SK-N-SH (cell line): ENCODE measurements at regions not wholly inside any gene's neighbourhood (a gene's known extent, or its start where the extent isn't known, plus 50 kb on each side); places are given as distances from the start of the nearest gene placed in this dataset.

ENCODE experiments used
- CTCF ChIA-PET: fragments of 300-600, 350-600 bp; formaldehyde crosslinking; extraction: SDS; loops from one replicate; lab custom pipeline; 2021; lab: Yijun Ruan, JAX
- POLR2A ChIA-PET: fragments of 350-600 bp; sonication (Branson Sonifier 250); formaldehyde crosslinking; extraction: SDS; loops from one replicate; lab custom pipeline; 2020; ENCODE audit warnings: antibody characterized with exemption, inconsistent platforms; lab: Yijun Ruan, JAX
- DNase-seq: peaks from one replicate; pipeline ENCODE4 v3.0.0; 2012
- H2AFZ ChIP-seq: fragments of 200-600 bp; sonication (generic); 2 replicates; pipeline ENCODE4 v1.8.1; 2016; ENCODE audit warnings: antibody characterized with exemption, mild to moderate bottlenecking, low read depth
- H3F3A ChIP-seq: fragments of 200-600 bp; sonication (generic); replicated peaks from 2 replicates; pipeline ENCODE3; 2016; ENCODE audit warnings: antibody characterized with exemption, mild to moderate bottlenecking; ENCODE audit not compliant: insufficient read depth
- H3K27ac ChIP-seq, 2 experiments: fragments of 200-500 bp in 1 of 2; fragments of 200-600 bp in 1 of 2; sonication (Bioruptor generic) in 1 of 2; sonication (generic), shearing (Covaris generic) in 1 of 2; 2 replicates each; pipeline versions ENCODE4 v1.5.1 to v1.6.1; 2014 to 2016; ENCODE audit warnings: low read depth in 2 of 2, inconsistent platforms in 1 of 2, low read length in 1 of 2, mild to moderate bottlenecking in 1 of 2, mixed read lengths in 1 of 2
- H3K27me3 ChIP-seq: fragments of 200-600 bp; sonication (generic), shearing (Covaris generic); 2 replicates; pipeline ENCODE4 v1.6.1; 2016; ENCODE audit warnings: mixed run types; ENCODE audit not compliant: insufficient read depth
- H3K36me3 ChIP-seq, 2 experiments: fragments of 200-500 bp in 1 of 2; fragments of 200-600 bp in 1 of 2; sonication (Bioruptor generic) in 1 of 2; sonication (generic) in 1 of 2; replicated peaks in 1 of 2; 2 replicates each; pipeline versions ENCODE3 to v1.5.1; 2014 to 2016; ENCODE audit warnings: low read length in 1 of 2, mild to moderate bottlenecking in 1 of 2; ENCODE audit not compliant: insufficient read depth in 2 of 2, control insufficient read depth in 1 of 2
- H3K4me1 ChIP-seq, 2 experiments: fragments of 200-500 bp in 1 of 2; fragments of 200-600 bp in 1 of 2; sonication (Bioruptor generic) in 1 of 2; sonication (generic), shearing (Covaris generic) in 1 of 2; 2 replicates each; pipeline versions ENCODE4 v1.5.1 to v1.6.1; 2014 to 2016; ENCODE audit warnings: low read depth in 1 of 2, low read length in 1 of 2, mixed run types in 1 of 2; ENCODE audit not compliant: insufficient read depth in 2 of 2, control insufficient read depth in 1 of 2
- H3K4me2 ChIP-seq: fragments of 200-600 bp; sonication (generic), shearing (Covaris generic); 2 replicates; pipeline ENCODE4 v1.6.1; 2017; ENCODE audit warnings: mixed run types
- H3K4me3 ChIP-seq, 2 experiments: fragments of 200-500 bp in 1 of 2; fragments of 200-600 bp in 1 of 2; sonication (Bioruptor generic) in 1 of 2; sonication (generic), shearing (Covaris generic) in 1 of 2; 2 replicates each; pipeline versions ENCODE4 v1.5.1 to v1.8.1; 2014 to 2016; ENCODE audit warnings: low read depth in 2 of 2, inconsistent platforms in 1 of 2, low read length in 1 of 2, mild to moderate bottlenecking in 1 of 2, mixed read lengths in 1 of 2, moderate library complexity in 1 of 2
- H3K79me2 ChIP-seq: fragments of 200-600 bp; sonication (generic); 2 replicates; pipeline ENCODE4 v1.8.1; 2017; ENCODE audit warnings: mild to moderate bottlenecking; ENCODE audit not compliant: insufficient read depth
- H3K9ac ChIP-seq: fragments of 200-600 bp; sonication (generic); 2 replicates; pipeline ENCODE4 v1.6.1; 2017; ENCODE audit warnings: mixed run types
- H3K9me2 ChIP-seq: fragments of 200-600 bp; sonication (generic); 2 replicates; pipeline ENCODE4 v1.6.1; 2017; ENCODE audit warnings: mixed run types
- H3K9me3 ChIP-seq: fragments of 200-600 bp; sonication (generic); 2 replicates; pipeline ENCODE4 v1.6.1; 2017; ENCODE audit warnings: mixed run types, mild to moderate bottlenecking, moderate library complexity
- H4K20me1 ChIP-seq: fragments of 200-600 bp; sonication (generic); 2 replicates; pipeline ENCODE4 v1.6.1; 2017; ENCODE audit warnings: mild to moderate bottlenecking, mixed run types; ENCODE audit not compliant: insufficient read depth
- CHD2 ChIP-seq: fragments of 150-350 bp; IDR thresholded peaks from 2 replicates; pipeline ENCODE4 v1.6.1; 2018; ENCODE audit warnings: low read length; ENCODE audit not compliant: partially characterized antibody
- ELF1 ChIP-seq: IDR thresholded peaks from 2 replicates; pipeline ENCODE4 v1.4.0; 2012
- EZH2phosphoT487 ChIP-seq: fragments of 200-600 bp; sonication (generic); IDR thresholded peaks from 2 replicates; pipeline ENCODE4 v1.6.1; 2017; ENCODE audit warnings: low read depth, mixed run types, mild to moderate bottlenecking, antibody characterized with exemption, moderate library complexity, borderline replicate concordance
- FOXM1 ChIP-seq: IDR thresholded peaks from 2 replicates; pipeline ENCODE4 v1.4.0; 2012; ENCODE audit warnings: low read depth, mild to moderate bottlenecking
- IRF3 ChIP-seq: fragments of 150-350 bp; IDR thresholded peaks from 2 replicates; pipeline ENCODE4 v1.6.1; 2016; ENCODE audit warnings: mild to moderate bottlenecking, low read depth, low read length
- JUND ChIP-seq: IDR thresholded peaks from 2 replicates; pipeline ENCODE4 v1.4.0; 2012
- MAX ChIP-seq: IDR thresholded peaks from 2 replicates; pipeline ENCODE4 v1.4.0; 2012; ENCODE audit warnings: low read depth
- MEF2A ChIP-seq: IDR thresholded peaks from 2 replicates; pipeline ENCODE4 v1.4.0; 2012; ENCODE audit warnings: low read depth, borderline replicate concordance
- NRF1 ChIP-seq: IDR thresholded peaks from 2 replicates; pipeline ENCODE4 v1.6.1; 2012; ENCODE audit warnings: low read depth, mild to moderate bottlenecking, low read length
- PBX3 ChIP-seq: IDR thresholded peaks from 2 replicates; pipeline ENCODE4; 2012
- POLR2AphosphoS5 ChIP-seq: IDR thresholded peaks from 2 replicates; pipeline ENCODE4 v1.6.1; 2012; ENCODE audit warnings: low read depth, low read length
- RCOR1 ChIP-seq: fragments of 150-350 bp; IDR thresholded peaks from 2 replicates; pipeline ENCODE4 v1.6.1; 2017; ENCODE audit warnings: antibody characterized with exemption, low read length
- REST ChIP-seq: IDR thresholded peaks from 2 replicates; pipeline ENCODE4 v1.6.1; 2012; ENCODE audit warnings: mild to moderate bottlenecking, low read depth, low read length, moderate library complexity
- RFX5 ChIP-seq: IDR thresholded peaks from 2 replicates; pipeline ENCODE4 v1.6.1; 2012; ENCODE audit warnings: mild to moderate bottlenecking, improper control_type of control experiment, low read length
- RXRA ChIP-seq: IDR thresholded peaks from 2 replicates; pipeline ENCODE4 v1.4.0; 2012; ENCODE audit warnings: low read depth, mild to moderate bottlenecking, borderline replicate concordance
- SIN3A ChIP-seq: IDR thresholded peaks from 2 replicates; pipeline ENCODE4 v1.6.1; 2012; ENCODE audit warnings: low read depth, mild to moderate bottlenecking, low read length, moderate library complexity, borderline replicate concordance
- SMC3 ChIP-seq: IDR thresholded peaks from 2 replicates; pipeline ENCODE4 v1.6.1; 2012; ENCODE audit warnings: low read depth, low read length, improper control_type of control experiment
- USF1 ChIP-seq: IDR thresholded peaks from 2 replicates; pipeline ENCODE4 v1.4.0; 2012; ENCODE audit warnings: low read depth, borderline replicate concordance
- YY1 ChIP-seq: IDR thresholded peaks from 2 replicates; pipeline ENCODE4 v1.4.0; 2012; ENCODE audit warnings: low read depth, mild to moderate bottlenecking
- ZBTB33 ChIP-seq: IDR thresholded peaks from 2 replicates; pipeline ENCODE4 v1.4.0; 2012; ENCODE audit warnings: low read depth, borderline replicate concordance

GRCh38 chr9:32278991-32279390, 105.5 kb upstream of the ACO1 start:
- Histone ChIP-seq H3K9me2 (no peaks in the 10 kb centered on the region), H3K36me3 (no peaks in the 10 kb centered on the region), H4K20me1 (no peaks in the 10 kb centered on the region), H3K4me2 (no peak overlapping the region), H3K9ac (no peak overlapping the region), H3F3A (no peaks in the 10 kb centered on the region), H3K4me1 (peaks cover 0 to 3% of the 10 kb centered on the region in 2 experiments; a peak in 1 of 4 replicates), H3K4me3 (no peak overlapping the region), H3K9me3 (no peaks in the 10 kb centered on the region), H3K79me2 (no peaks in the 10 kb centered on the region), H3K27me3 (no peaks in the 10 kb centered on the region), H2AFZ (no peak overlapping the region), H3K27ac (no peak overlapping the region)
- CTCF ChIA-PET, result interaction anchor here (0.9 to 1.2 kb wide), 3 partner anchors 13 to 16 kb away, joined by 3 read pairs; no protein-coding TSS in a partner anchor
- POLR2A ChIA-PET, result no interaction called here
- TF ChIP-seq RCOR1, result no peak
- no peak for TF ChIP-seq MAX
- no peak for TF ChIP-seq PBX3
- TF ChIP-seq NRF1, result no peak
- TF ChIP-seq ZBTB33, result no peak
- no peak for TF ChIP-seq MEF2A
- TF ChIP-seq REST, result no peak
- TF ChIP-seq SIN3A, result no peak
- no peak for TF ChIP-seq YY1
- TF ChIP-seq FOXM1, result no peak
- TF ChIP-seq JUND, result no peak
- no peak for TF ChIP-seq POLR2AphosphoS5
- TF ChIP-seq CHD2, result no peak
- no peak for TF ChIP-seq RFX5
- no peak for TF ChIP-seq USF1
- TF ChIP-seq ELF1, result no peak
- no peak for TF ChIP-seq IRF3
- no peak for TF ChIP-seq SMC3
- TF ChIP-seq RXRA, result no peak
- no peak for TF ChIP-seq EZH2phosphoT487
- no peak for DNase-seq
